Activated CD4-positive, CD25-positive, alpha-beta regulatory T cell (primary cell): ENCODE measurements at regions not wholly inside any gene's neighbourhood (a gene's known extent, or its start where the extent isn't known, plus 50 kb on each side); places are given as distances from the start of the nearest gene placed in this dataset.

Experiments
- DNase-seq, 4 experiments: peaks; one replicate each; lab custom pipeline; 2025; lab: John Stamatoyannopoulos, UW

- no peak for DNase-seq
These were observed 159.4 kb upstream of the SMAD3 start for GRCh38 chr15:66905954-66906353.

GRCh38 chr15:66906668-66907614, 158.5 kb upstream of the SMAD3 start:
- no peak for DNase-seq

- no peak for DNase-seq
These were observed 157.3 kb upstream of the SMAD3 start for GRCh38 chr15:66907826-66908743.

- DNase-seq: no peak
These were observed 156.7 kb upstream of the SMAD3 start for GRCh38 chr15:66908744-66909095.

- no peak for DNase-seq
These were observed 156.0 kb upstream of the SMAD3 start for GRCh38 chr15:66909381-66909890.

GRCh38 chr15:66911131-66911700, 154.2 kb upstream of the SMAD3 start:
- no peak for DNase-seq

GRCh38 chr15:66912001-66912400, 153.4 kb upstream of the SMAD3 start:
- DNase-seq: no peak

GRCh38 chr15:66912441-66912840, 153.0 kb upstream of the SMAD3 start:
- no peak for DNase-seq

- no peak for DNase-seq
These were observed 147.4 kb upstream of the SMAD3 start for GRCh38 chr15:66917904-66918448.

- no peak for DNase-seq
These were observed 146.0 kb upstream of the SMAD3 start for GRCh38 chr15:66919421-66919820.

- DNase-seq: no peak
These were observed 144.0 kb upstream of the SMAD3 start for GRCh38 chr15:66921319-66921915.

- no peak for DNase-seq
These were observed 142.8 kb upstream of the SMAD3 start for GRCh38 chr15:66922608-66923007.

GRCh38 chr15:66923438-66923881, 141.9 kb upstream of the SMAD3 start:
- DNase-seq: no peak

- no peak for DNase-seq
These were observed 140.5 kb upstream of the SMAD3 start for GRCh38 chr15:66924889-66925288.

GRCh38 chr15:66925721-66926120, 139.7 kb upstream of the SMAD3 start:
- no peak for DNase-seq

GRCh38 chr15:66927201-66928077, 138.0 kb upstream of the SMAD3 start:
- no peak for DNase-seq

GRCh38 chr15:66928101-66928500, 137.3 kb upstream of the SMAD3 start:
- DNase-seq: no peak

- no peak for DNase-seq
These were observed 136.6 kb upstream of the SMAD3 start for GRCh38 chr15:66928784-66929183.

GRCh38 chr15:66929843-66930402, 135.5 kb upstream of the SMAD3 start:
- DNase-seq: no peak
